ENCODE measurements at regions not wholly inside any gene's neighbourhood (a gene's known extent, or its start where the extent isn't known, plus 50 kb on each side); places are given as distances from the start of the nearest gene placed in this dataset.
A peak's percentile ranks its signal among the peaks of the same experiment; 100 is the strongest.

DNA sequence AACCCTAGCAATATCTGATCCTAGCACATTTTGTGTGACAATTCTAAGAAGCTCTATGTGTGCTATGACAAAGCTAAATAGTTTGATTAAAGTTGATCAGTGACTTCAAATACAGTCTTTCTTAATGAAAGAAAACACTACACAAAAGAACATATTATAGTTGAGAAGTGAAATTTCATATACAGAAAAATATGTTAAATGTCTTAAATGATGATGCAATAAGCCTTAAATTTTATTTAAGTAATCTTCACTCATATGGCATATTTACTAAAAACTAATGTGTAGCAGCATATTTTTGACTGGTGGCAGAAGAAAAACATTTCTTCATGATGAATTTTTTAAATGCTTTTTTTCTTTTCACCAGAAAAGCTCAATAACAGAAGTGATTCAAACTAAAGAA, 485.5 kb downstream of the TUSC7 start:
- Mint-ChIP-seq H3K36me3 (no peaks in the 10 kb centered on the region), H3K9me3 (peaks cover 0 to under 1% (median 0%) of the 10 kb centered on the region in 3 donors), H3K4me1 (peaks cover 0 to 7% (median 1%) of the 10 kb centered on the region in 3 donors)

DNA sequence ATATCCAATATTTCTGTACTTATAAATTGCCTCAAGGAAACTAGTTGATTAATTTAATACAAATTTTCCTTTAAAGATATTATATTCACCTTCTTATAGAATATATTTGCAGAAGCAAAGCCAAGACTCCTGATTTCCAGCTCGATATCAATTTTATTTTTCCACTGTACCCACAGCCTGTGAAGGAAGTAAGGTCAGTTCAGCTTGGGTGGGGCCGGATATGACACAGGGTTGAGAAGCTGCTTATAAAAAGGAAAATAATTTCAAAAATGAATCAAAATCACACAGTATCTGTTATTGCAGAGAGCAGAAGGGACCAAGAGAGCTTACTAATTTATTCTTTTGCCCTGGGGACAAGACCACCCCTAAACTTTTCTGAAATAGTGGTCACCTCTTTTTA, 491.4 kb downstream of the TUSC7 start:
- Mint-ChIP-seq H3K27me3 (no peaks in the 10 kb centered on the region), H3K4me3 (no peak overlapping the region), H3K36me3 (no peaks in the 10 kb centered on the region), H3K4me1 (no peaks in the 10 kb centered on the region), H3K9me3 (peaks cover 0 to 4% (median 0%) of the 10 kb centered on the region in 3 donors), H3K27ac (no peak overlapping the region)

More for the DNA sequence above, 485.5 kb downstream of the TUSC7 start:
- peaks cover 1% of the 10 kb centered on the region for H3K27me3 Mint-ChIP-seq
- H3K27ac Mint-ChIP-seq, result no peak overlapping the region
- no peak overlapping the region for H3K4me3 Mint-ChIP-seq

DNA sequence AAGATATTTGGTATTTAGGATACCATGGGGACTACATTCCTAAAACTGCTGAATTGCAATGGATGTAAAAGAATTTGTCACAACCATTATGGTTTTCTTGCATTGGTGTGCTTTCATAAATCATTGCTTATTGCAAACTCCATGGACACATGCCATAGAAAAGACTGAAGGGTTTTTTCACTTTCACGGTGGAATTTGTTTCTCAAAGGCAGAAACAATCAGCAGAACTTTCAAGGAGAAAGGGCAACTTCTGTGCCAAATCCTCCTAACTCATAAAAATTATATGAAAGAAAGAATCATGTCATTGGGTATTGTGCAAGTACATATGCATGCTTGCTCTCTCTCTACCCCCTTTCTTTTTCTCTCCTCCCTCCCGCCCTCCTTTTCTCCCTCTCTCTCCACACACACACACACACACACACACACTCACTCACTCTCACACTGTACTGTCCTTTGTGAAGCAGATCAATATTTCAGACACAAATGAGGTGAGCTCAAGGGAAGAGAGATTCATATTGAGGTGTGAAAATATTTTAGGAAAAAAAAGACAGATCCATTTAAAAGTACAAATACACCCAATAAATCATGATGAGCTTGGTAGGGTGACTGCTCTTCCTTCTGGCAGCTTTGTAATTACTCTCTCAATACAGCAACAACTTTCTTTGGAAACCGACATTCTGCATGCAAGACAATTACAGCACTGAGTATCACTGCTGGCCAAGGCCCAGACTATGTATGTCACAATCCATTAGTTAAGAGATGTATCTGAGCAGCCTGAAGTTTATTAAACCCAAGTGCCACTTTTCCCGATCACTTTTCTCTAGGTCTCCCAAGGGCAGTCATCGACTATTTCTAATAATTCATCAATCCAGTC, 492.6 kb downstream of the TUSC7 start:
- no peaks in the 10 kb centered on the region for H3K27me3 Mint-ChIP-seq
- H3K4me1 Mint-ChIP-seq, result no peaks in the 10 kb centered on the region
- H3K27ac Mint-ChIP-seq, result no peak overlapping the region
- H3K9me3 Mint-ChIP-seq, result peaks cover 0 to 4% (median 0%) of the 10 kb centered on the region in 3 donors
- H3K36me3 Mint-ChIP-seq, result no peaks in the 10 kb centered on the region
- H3K4me3 Mint-ChIP-seq, result no peak overlapping the region

DNA sequence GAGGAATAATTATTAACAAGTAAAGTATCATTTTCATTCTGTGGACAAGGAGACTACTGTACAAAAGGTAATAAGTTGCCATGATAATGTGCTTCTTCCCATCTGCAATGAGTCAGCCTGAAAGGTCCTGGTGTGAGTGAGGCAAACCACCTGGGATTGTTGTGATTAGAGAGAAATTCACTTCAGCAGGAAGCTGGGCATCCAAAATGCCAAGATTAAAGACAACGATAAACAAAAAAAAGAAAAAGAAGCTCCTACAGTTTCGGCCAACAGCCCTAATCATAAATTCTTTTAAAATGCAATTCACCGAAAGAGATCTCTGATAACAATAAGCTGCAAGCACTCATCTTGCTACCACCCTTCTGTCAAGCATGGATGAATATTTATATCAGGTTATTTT, 507.8 kb downstream of the TUSC7 start:
- Mint-ChIP-seq H3K9me3 (peaks cover 0 to 7% (median 4%) of the 10 kb centered on the region in 3 donors), H3K27me3 (no peaks in the 10 kb centered on the region), H3K4me3 (no peak overlapping the region), H3K36me3 (no peaks in the 10 kb centered on the region), H3K27ac (no peak overlapping the region), H3K4me1 (peaks cover 0 to 3% (median 0%) of the 10 kb centered on the region in 3 donors)

DNA sequence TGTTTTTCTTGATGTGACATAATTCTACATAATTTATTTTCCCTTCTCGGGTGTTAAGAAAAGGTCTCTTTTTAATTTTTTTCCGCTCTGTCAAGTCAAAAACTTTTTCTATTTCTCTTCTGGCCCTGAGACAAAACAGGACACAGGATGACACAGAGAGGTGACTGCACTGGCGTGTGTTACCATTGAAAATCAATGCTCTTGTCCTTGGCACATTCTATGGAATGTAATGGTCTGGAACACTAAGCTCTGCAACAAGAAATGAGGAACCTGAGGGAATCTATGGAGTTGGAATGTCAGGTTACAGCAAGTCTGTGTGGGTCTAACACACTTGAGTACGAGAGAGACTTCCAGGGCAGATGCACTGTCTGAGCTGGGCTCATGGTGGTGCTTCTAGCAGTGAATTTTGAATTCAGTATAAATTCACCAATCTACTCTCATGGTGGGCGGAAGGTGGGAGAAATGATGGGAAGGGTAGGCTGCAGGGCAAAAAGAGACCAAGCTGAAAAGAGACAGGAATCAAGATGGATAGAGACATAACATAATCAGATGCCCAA, 508.3 kb downstream of the TUSC7 start:
- Mint-ChIP-seq H3K9me3 (peaks cover 0 to 2% (median 2%) of the 10 kb centered on the region in 3 donors), H3K27me3 (no peaks in the 10 kb centered on the region), H3K4me3 (no peak overlapping the region), H3K36me3 (no peaks in the 10 kb centered on the region), H3K27ac (no peak overlapping the region), H3K4me1 (peaks cover 0 to 3% (median 0%) of the 10 kb centered on the region in 3 donors)

DNA sequence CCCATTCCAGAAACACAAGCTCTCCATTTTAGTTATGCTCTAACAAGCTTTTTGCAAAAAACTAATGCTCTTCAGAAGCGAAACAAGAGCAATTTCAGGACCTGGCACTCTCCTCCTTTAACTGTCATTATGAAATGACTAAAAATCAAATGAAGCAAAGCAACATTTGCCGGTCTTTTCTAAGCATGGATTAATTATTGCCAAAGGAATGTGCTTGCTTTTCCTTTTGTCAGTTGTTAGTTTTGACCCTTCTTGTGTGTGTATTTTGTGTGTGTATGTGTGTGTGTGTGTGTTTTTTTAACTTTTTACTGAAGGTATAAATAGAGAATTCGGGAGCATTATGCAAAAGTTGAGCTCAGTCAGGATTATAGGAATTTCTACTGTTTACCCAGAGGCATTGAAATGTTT, 509.1 kb downstream of the TUSC7 start:
- H3K36me3 Mint-ChIP-seq, result no peaks in the 10 kb centered on the region
- no peaks in the 10 kb centered on the region for H3K9me3 Mint-ChIP-seq
- H3K27ac Mint-ChIP-seq, result no peak overlapping the region
- H3K27me3 Mint-ChIP-seq, result no peaks in the 10 kb centered on the region
- no peak overlapping the region for H3K4me3 Mint-ChIP-seq
- peaks cover 0 to 3% (median 0%) of the 10 kb centered on the region in 3 donors for H3K4me1 Mint-ChIP-seq

DNA sequence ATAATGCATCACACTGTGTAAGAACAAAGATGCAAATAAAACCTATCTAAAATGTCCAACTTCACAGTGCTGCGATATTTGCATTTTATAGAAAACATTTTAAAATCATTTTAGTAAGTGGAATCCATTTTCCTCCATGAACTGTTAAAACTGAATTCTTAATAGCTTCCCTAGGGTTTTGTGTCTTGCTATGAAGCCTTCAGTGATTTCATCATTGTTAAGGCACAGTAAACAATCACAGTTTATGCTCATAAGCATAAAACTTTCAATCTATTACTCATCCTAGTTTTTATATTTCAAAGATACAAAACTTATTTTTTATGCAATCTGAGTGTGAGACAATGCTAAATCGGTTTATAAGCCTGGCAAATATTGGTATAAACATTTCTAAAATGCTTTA, 509.7 kb downstream of the TUSC7 start:
- H3K27me3 Mint-ChIP-seq, result no peaks in the 10 kb centered on the region
- H3K4me3 Mint-ChIP-seq, result no peak overlapping the region
- H3K36me3 Mint-ChIP-seq, result no peaks in the 10 kb centered on the region
- H3K9me3 Mint-ChIP-seq, result no peaks in the 10 kb centered on the region
- H3K4me1 Mint-ChIP-seq, result peaks cover 0 to 3% (median 0%) of the 10 kb centered on the region in 3 donors
- H3K27ac Mint-ChIP-seq, result no peak overlapping the region

DNA sequence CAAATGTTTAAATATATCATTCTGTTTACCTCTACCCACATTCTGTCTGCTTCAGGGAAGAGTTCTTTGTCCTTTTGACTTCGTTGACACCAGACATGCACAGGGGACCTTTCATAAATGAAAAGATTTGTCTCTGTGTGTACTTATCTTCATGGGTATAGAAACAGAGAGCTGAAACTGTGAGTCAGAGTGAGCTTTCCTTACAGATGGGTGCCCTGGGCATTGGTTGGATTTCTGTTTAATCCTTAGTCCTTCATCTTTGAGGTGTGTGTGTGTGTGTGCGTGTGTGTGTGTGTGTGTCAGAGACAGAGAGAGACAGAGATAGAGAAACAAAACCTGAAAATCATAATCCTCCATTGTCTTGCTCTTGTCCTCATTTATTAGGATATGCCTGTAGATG, 517.4 kb downstream of the TUSC7 start:
- no peak overlapping the region for H3K27ac Mint-ChIP-seq
- no peaks in the 10 kb centered on the region for H3K36me3 Mint-ChIP-seq
- H3K9me3 Mint-ChIP-seq, result no peaks in the 10 kb centered on the region
- no peak overlapping the region for H3K4me3 Mint-ChIP-seq
- H3K4me1 Mint-ChIP-seq, result no peaks in the 10 kb centered on the region
- no peaks in the 10 kb centered on the region for H3K27me3 Mint-ChIP-seq

DNA sequence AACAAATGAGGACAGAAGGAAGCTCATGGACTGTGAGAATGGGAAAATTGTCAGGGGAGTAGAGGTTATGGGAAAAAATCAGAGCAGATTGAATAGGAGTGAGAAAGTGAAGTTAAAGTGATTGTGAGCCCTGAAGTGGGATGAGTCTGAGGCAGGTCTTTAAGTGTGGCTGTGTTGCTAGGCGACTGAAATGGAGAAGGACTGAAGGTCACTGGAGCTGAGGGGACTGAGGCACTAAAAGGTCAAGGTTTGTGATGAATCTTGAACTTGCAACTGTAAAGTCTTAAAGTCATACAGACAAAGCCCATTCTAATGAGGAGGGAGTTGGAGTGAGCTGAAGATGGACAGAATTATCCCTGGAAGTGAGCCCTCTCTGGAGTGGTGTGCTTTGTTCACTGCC, 518.9 kb downstream of the TUSC7 start:
- Mint-ChIP-seq H3K4me3 (no peak overlapping the region), H3K9me3 (no peaks in the 10 kb centered on the region), H3K27ac (no peak overlapping the region), H3K36me3 (no peaks in the 10 kb centered on the region), H3K4me1 (no peaks in the 10 kb centered on the region), H3K27me3 (no peaks in the 10 kb centered on the region)

DNA sequence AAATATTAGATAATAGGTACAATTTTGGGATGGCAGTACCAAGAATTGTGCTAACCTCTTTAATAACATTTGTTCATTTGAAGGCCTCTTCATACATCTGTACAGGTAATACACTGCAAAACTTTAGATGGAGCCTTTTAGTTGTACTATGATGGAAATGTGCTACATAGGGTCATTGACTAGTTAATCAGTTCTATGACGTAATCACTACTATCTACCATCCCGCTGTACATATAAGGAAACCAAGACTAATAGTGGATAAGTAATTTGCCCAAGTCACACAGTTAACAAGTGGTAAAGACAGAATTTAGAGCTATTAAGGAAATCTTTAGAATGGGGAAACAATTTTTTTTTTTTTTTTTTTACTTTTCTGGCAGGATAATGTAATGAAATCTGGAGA, 521.3 kb downstream of the TUSC7 start:
- H3K9me3 Mint-ChIP-seq, result no peaks in the 10 kb centered on the region
- H3K4me3 Mint-ChIP-seq, result no peak overlapping the region
- H3K27ac Mint-ChIP-seq, result no peak overlapping the region
- H3K4me1 Mint-ChIP-seq, result no peaks in the 10 kb centered on the region
- no peaks in the 10 kb centered on the region for H3K27me3 Mint-ChIP-seq
- no peaks in the 10 kb centered on the region for H3K36me3 Mint-ChIP-seq

DNA sequence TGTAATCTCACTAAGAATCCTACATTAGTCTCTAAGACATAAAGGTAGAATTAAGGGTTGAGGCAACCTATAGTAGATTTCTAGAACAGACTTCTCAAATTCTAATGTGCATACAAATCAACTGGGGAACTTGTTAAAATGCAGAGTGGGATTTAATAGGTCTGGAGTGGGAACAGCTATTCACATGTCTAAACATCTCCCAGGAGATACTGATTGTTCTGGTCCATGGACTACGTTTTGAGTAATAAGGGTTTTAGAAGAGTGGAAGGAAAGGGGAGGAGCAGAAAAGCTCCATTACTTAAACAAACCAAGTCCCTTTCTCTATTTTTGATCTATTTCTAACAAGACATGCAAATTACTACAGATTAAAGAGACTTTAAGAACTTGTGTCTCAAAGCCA, 524.8 kb downstream of the TUSC7 start:
- no peak overlapping the region for H3K27ac Mint-ChIP-seq
- no peaks in the 10 kb centered on the region for H3K9me3 Mint-ChIP-seq
- no peaks in the 10 kb centered on the region for H3K36me3 Mint-ChIP-seq
- H3K4me1 Mint-ChIP-seq, result no peaks in the 10 kb centered on the region
- no peak overlapping the region for H3K4me3 Mint-ChIP-seq
- H3K27me3 Mint-ChIP-seq, result no peaks in the 10 kb centered on the region

DNA sequence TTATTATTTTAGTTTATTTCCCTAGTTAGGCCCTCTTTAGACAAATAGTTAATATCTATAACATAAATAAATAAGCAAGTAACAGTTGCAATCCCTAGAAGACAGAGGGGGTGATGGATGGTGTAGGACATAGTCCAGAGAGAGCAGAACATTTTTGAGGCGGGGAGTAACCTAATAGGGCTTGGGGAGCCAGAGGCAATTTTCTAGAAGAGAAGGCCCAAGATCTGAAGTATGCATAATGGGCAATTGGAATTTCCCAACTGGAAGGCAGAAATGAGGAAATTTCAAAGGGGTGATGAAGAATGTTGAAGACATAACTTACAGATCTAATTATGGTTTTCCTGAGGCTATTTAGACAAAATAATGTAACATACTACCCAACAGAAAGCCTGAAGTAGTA, 525.7 kb downstream of the TUSC7 start:
- no peaks in the 10 kb centered on the region for H3K4me1 Mint-ChIP-seq
- H3K27ac Mint-ChIP-seq, result peak overlapping the region in 1 of 3 donors; percentile 17
- no peaks in the 10 kb centered on the region for H3K36me3 Mint-ChIP-seq
- no peak overlapping the region for H3K4me3 Mint-ChIP-seq
- H3K9me3 Mint-ChIP-seq, result no peaks in the 10 kb centered on the region
- H3K27me3 Mint-ChIP-seq, result no peaks in the 10 kb centered on the region

DNA sequence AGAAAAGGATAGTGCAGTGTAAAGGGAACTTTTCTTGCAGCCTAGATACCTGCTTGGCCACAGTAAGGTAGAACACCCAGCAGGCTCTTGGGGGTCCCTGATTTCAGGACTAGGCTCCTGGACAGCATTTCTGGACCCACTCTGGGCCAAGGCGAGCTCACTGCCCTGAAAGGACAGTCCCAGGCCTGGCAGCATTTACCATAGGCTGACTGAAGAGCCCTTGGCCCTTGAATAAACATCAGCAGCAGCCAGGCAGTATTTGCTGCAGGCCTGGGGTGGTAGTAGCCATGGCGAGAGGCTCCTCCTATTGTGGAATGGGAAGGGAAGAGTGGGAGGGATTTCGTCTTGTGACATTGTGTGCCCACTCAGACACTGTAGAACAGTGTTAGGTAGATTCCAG, 529.2 kb downstream of the TUSC7 start:
- Mint-ChIP-seq H3K9me3 (no peaks in the 10 kb centered on the region), H3K27me3 (no peaks in the 10 kb centered on the region), H3K4me1 (peaks cover 0 to 3% (median under 1%) of the 10 kb centered on the region in 3 donors), H3K4me3 (no peak overlapping the region), H3K36me3 (no peaks in the 10 kb centered on the region), H3K27ac (no peak overlapping the region)

DNA sequence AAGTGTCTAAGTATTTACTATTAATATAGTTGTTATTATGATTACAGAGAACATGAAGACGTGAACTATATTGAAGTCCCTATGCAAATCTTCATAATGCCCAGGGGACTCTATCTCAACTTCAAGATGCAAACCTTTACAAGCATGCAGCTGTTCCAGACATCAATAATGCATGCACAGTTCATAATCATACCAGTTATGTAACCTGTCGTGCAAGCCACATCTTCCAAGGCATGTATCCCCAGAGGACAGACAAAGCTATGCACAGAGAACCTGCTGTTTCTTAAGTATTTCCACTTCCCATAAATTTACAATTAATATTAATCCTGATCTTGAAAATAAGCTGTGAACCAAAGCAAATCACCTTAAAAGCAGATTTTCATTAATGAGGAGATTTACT, 534.1 kb downstream of the TUSC7 start:
- Mint-ChIP-seq H3K27me3 (no peaks in the 10 kb centered on the region), H3K9me3 (no peaks in the 10 kb centered on the region), H3K27ac (no peak overlapping the region), H3K4me3 (peak overlapping the region in 1 of 4 donors; percentile 5), H3K4me1 (peaks cover 0 to 7% (median 6%) of the 10 kb centered on the region in 3 donors), H3K36me3 (no peaks in the 10 kb centered on the region)

DNA sequence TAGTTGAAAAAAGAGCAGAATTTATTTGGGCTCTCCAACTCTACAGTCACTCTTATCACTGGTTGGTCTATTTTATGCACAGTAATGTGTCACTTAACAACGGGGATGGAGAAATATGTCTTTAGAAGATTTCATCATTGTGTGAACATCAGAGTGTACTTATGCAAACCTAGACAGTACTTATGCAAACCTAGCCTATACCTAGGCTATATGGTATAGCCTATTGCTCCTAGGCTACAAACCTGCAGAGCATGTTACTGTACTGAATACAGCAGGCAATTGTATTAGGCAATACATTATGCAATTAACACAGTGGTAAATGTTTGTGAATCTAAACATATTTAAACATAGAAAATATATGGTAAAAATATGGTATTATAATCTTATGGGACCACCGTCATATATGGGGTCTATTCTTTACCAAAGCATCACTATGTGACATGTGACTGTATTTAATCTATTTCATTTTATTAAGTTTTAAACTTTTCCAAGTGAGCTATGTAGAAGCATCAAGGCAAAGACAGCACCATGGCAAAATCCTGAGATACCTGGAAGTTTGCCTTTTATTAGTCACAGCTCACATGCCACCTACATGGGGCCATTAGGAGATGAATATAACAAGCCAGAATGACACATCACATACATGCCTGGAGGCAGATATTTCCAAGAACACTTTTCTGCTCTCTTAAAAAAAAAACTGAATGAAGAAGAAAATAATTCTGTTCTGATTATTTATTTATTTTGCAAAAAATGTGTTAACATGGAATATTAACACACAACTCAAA, 537.4 kb downstream of the TUSC7 start:
- H3K4me1 Mint-ChIP-seq, result peaks cover 0 to 8% (median 7%) of the 10 kb centered on the region in 3 donors
- H3K36me3 Mint-ChIP-seq, result peaks cover 1% of the 10 kb centered on the region
- H3K9me3 Mint-ChIP-seq, result no peaks in the 10 kb centered on the region
- no peak overlapping the region for H3K4me3 Mint-ChIP-seq
- H3K27ac Mint-ChIP-seq, result no peak overlapping the region
- no peaks in the 10 kb centered on the region for H3K27me3 Mint-ChIP-seq

Data from IgD-negative memory B cell (primary cell).